Stimulated activated CD8-positive, alpha-beta memory T cell treated with anti-CD3 and anti-CD28 coated beads, Interleukin-4, amount 100 ng/mL, for 1 hour (primary cell): ENCODE measurements at regions not wholly inside any gene's neighbourhood (a gene's known extent, or its start where the extent isn't known, plus 50 kb on each side); places are given as distances from the start of the nearest gene placed in this dataset.

Source experiments
- DNase-seq, 2 donors: peaks; one replicate each; pipeline ENCODE4 v3.0.0-alpha.2; 2020; ENCODE audit warnings: low read depth in 2 of 2, low spot score in 1 of 2

- DNase-seq = no peak
Measured at GRCh38 chr15:85306946-85307686, 73.3 kb upstream of the AKAP13 start.

- DNase-seq = no peak
Measured at GRCh38 chr15:85307687-85308045, 72.7 kb upstream of the AKAP13 start.

- DNase-seq = no peak
Measured at GRCh38 chr15:85311647-85312046, 68.8 kb upstream of the AKAP13 start.

- DNase-seq = no peak
Measured at GRCh38 chr15:85312486-85312885, 67.9 kb upstream of the AKAP13 start.

- no peak for DNase-seq
Measured at GRCh38 chr15:85312929-85313331, 67.5 kb upstream of the AKAP13 start.

DNA sequence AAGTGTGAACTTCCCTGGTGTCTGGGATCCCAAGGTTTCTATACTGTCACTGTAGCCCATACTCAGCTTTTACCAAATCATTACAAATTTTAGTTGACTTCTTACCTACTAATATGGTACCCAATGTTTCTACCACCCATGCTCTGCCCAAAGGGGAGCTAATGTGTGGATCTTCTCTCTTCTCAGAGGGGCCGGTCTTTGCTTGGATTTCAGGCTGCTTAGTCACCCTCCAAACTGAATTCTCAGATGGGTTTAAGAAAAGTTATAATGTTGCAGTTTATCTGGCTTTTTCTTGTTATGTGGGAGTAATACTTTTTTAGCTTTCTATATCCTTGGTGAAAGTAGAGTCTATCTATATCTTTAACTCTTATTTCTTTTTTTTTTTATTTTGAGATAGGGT is 67.1 kb upstream of the AKAP13 start:
- no peak for DNase-seq

DNA sequence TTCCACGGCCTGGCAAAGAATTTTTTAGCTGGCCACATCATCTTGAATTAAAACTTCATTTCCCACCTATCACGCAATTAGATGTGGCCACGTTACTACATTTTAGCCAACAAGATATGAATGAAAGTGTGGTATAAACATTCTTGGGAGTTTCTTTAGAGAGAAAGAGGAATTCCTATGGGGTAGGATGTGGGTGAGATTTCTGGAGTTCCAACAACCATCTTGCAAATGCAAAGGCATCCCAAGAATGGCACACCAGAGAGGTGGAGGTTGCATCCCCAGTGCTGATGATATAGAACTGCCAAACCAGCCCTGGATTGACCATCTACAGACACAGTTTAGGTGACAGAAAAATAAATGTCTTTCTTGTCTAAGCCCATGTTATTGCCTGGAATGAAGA is 66.3 kb upstream of the AKAP13 start:
- DNase-seq = no peak

DNA sequence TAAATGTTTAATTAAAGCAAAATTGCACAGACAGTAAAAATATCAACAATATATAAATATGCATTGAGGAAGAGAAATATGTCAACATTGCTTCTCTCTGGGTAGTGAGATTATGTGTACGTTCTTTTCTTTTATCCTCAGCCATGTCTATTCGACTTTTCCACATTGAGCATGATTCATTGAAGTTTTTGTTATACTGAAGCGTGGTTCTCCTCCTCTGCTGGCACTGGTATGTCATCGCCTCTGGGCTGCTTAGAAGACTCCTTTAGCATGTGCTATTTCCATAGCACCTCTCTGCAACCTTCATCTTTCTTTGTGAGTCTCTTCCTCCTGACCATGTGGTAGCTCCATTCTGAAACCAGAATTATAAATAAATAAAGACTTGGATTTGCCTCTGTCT is 65.8 kb upstream of the AKAP13 start:
- DNase-seq = no peak

GRCh38 chr15:85316244-85316934 is 64.0 kb upstream of the AKAP13 start:
- no peak for DNase-seq

DNA sequence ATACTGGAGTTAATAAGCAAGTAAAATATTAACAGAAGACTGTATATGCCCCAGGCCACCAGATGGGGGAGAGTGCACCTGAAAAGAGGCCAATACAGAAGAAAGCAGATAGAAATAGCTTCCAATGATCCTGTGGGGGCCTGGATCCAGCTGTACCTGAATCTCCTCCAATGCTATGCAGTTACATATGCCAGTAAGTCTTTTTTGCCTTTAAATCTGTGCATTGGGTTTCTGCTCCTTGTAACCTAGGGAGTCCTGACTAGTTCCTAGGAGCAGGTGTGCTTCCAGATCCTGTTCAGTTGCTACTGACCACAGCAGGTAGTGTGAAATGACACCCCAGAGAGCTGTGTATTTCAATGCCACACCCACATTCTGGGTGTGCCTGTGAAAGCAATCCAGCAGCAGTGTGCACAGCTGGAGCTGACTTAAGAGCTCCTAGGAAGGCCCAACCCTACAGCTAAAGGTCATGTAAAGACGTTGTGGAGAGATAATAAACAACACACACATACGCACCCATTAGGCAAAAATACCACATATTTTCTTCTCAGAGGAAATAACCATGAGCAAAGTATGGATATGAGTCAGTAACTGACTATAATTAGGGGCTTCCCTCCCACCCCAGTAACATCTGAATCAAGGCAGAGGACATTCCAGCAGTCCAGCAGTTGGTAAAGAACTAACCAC is 62.2 kb upstream of the AKAP13 start:
- DNase-seq = no peak

- DNase-seq = no peak
Measured at GRCh38 chr15:85318732-85319076, 61.7 kb upstream of the AKAP13 start.

GRCh38 chr15:85324202-85324601 is 56.2 kb upstream of the AKAP13 start:
- no peak for DNase-seq

GRCh38 chr15:85325834-85326233 is 54.6 kb upstream of the AKAP13 start:
- no peak for DNase-seq

DNA sequence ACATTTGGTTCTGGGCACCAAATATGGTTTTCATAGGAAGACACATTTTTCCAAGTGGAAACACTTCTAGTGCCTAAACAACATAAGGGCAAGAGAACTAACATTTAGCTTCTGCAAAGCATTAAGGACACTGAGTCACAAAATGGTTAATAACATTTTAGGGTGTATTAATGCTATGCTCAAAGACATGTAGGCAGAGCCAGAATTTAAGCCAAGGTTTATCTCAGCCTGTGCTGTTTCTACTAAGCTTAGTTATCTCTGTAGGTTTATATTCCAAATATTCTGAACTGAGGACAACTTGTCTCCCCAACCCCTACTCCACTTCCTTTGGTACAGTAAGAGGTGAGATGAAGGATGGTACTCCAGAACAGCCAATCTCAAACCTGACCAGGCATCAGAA is 54.1 kb upstream of the AKAP13 start:
- DNase-seq = no peak

DNA sequence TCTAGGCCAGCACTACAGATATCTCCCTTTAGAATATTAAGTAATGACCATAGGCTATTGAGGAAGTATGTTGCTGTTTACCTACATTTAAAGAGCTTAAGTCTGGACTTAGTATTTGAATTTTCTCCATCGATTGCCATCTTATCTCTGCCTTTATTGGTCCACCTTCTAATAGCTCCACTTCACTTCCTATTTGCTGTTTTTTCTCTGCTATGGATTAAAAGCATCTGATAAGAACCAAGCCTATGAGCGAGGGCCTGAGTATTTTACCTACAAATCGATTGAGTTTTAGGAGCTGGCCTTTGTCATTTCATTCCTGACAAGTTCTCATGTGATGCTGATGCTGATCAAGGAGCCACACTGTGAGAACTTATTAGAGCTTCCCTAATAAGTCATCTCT is 52.6 kb upstream of the AKAP13 start:
- no peak for DNase-seq

DNA sequence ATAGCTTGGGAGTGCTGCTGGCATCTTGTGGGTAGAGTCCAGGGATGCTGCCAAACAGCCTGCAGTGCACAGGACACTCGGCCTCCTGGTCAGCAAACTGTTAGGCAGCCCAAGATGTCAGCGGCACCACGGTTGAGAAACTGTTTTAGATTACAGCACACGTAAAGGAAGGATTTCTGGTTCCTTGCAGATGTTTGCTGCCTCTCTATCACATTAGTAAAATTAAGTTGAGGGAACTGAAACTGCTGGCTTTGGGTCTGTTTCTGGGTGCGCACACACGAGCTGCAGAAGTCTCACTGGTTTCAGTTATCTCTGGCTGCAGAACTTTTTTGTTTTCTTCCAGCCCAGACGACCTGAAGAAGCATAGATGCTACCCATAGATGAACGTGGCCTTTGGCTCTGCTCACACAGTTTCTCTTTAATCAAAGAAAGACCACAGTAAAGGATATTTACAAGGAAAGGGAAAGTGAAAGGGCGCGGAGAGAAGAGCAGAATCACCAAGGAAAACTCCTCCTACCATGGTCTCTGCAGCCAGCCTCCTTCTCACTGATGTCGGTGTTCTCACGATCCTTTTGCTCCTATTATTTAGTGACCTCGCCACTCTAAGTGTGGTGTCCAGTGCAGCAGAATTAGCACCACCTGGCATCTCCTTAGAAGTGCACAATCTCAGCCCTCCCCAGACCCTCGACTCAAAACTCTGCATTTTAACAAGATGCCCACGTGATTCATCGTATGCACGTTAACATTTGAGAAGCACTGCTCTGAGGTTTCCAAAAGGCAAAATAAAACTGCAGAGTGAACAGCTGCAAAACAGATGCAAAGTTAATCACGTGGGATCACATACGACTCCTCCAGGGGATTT is 50.6 kb upstream of the AKAP13 start:
- no peak for DNase-seq
